HCT116 (cell line): ENCODE measurements at regions not wholly inside any gene's neighbourhood (a gene's known extent, or its start where the extent isn't known, plus 50 kb on each side); places are given as distances from the start of the nearest gene placed in this dataset.

Experiments used
- ATAC-seq: fragments of 200-7000 bp; cut with Tn5 transposase; 2 replicates; pipeline ENCODE4 v1.9.1; 2020; ENCODE audit warnings: mild to moderate bottlenecking, moderate library complexity
- BruUV-seq: library from RNA; stranded (reverse); fragments of 400-500 nt; replicated peaks from 2 replicates; lab custom pipeline; 2021; lab: Mats Ljungman, UMichigan
- CTCF ChIA-PET: fragments of 300-600 bp; sonication (Branson Sonifier 250); formaldehyde crosslinking; loops from one replicate; lab custom pipeline; 2021; ENCODE audit warnings: antibody characterized with exemption; lab: Charles Lee
- POLR2A ChIA-PET: fragments of 300-600, 350-600 bp; sonication (Branson Sonifier 250); formaldehyde crosslinking; loops from one replicate; lab custom pipeline; 2021; ENCODE audit warnings: antibody characterized with exemption; lab: Charles Lee
- RAD21 ChIA-PET, 2 experiments: fragments of 300-600 bp; sonication (Branson Sonifier 250); formaldehyde crosslinking; loops; one replicate each; lab custom pipeline; 2023; ENCODE audit warnings: low total read pairs in 2 of 2; ENCODE audit not compliant: uncharacterized antibody in 2 of 2, unreplicated experiment in 2 of 2, low non-redundant PET in 1 of 2; lab: Charles Lee
- DNase-seq: peaks from one replicate; pipeline ENCODE4 v3.0.0-alpha.2; 2010; ENCODE audit warnings: low read depth, low spot score
- H2AFZ ChIP-seq: fragments of 200-600 bp; shearing (Covaris generic), sonication (generic); 2 replicates; pipeline ENCODE4 v1.6.1; 2017; ENCODE audit warnings: low read depth, mixed run types, mixed read lengths, antibody characterized with exemption, low read length; ENCODE audit not compliant: poor library complexity, severe bottlenecking
- H3K27ac ChIP-seq: 2 replicates; pipeline ENCODE4 v1.5.1; 2012; ENCODE audit warnings: low read depth, low read length
- H3K27me3 ChIP-seq: fragments of 200-600 bp; sonication (generic); 2 replicates; pipeline ENCODE4 v1.6.1; 2016; ENCODE audit warnings: mixed run types, low read length, mixed read lengths; ENCODE audit not compliant: insufficient read depth
- H3K36me3 ChIP-seq, 2 experiments: fragments of 200-500 bp in 1 of 2; fragments of 200-600 bp in 1 of 2; sonication (Bioruptor generic) in 1 of 2; sonication (generic) in 1 of 2; 2 replicates each; pipeline versions ENCODE4 v1.5.1 to v1.6.1; 2014 to 2016; ENCODE audit warnings: low read length in 2 of 2, inconsistent platforms in 1 of 2, mixed read lengths in 1 of 2, mixed run types in 1 of 2; ENCODE audit not compliant: insufficient read depth in 2 of 2, control insufficient read depth in 1 of 2
- H3K4me1 ChIP-seq, 2 experiments: fragments of 200-600 bp in 1 of 2; sonication (generic) in 1 of 2; 2 replicates each; pipeline versions ENCODE4 v1.5.1 to v1.6.1; 2012 to 2017; ENCODE audit warnings: low read length in 2 of 2, inconsistent platforms in 1 of 2, mild to moderate bottlenecking in 1 of 2, mixed read lengths in 1 of 2, mixed run types in 1 of 2, moderate library complexity in 1 of 2; ENCODE audit not compliant: insufficient read depth in 2 of 2, control insufficient read depth in 1 of 2
- H3K4me2 ChIP-seq: fragments of 200-600 bp; sonication (generic); 2 replicates; pipeline ENCODE4 v1.6.1; 2017; ENCODE audit warnings: mixed run types, low read length, mixed read lengths
- H3K4me3 ChIP-seq, 2 experiments: fragments of 200-600 bp in 1 of 2; sonication (generic) in 1 of 2; replicated peaks in 1 of 2; 2 replicates each; pipeline ENCODE4 v1.5.1; 2011 to 2016; ENCODE audit warnings: low read length in 2 of 2, control low read depth in 1 of 2, low read depth in 1 of 2, mild to moderate bottlenecking in 1 of 2, mixed read lengths in 1 of 2, mixed run types in 1 of 2
- H3K79me2 ChIP-seq: fragments of 200-600 bp; sonication (generic); 2 replicates; pipeline ENCODE4 v1.6.1; 2017; ENCODE audit warnings: mild to moderate bottlenecking, mixed run types, low read length, moderate library complexity, mixed read lengths; ENCODE audit not compliant: insufficient read depth
- H3K9ac ChIP-seq: fragments of 200-600 bp; sonication (generic); 2 replicates; pipeline ENCODE4 v1.6.1; 2016; ENCODE audit warnings: low read length, mixed read lengths
- H3K9me2 ChIP-seq: fragments of 200-600 bp; sonication (generic), shearing (Covaris generic); 2 replicates; pipeline ENCODE4 v1.6.1; 2017; ENCODE audit warnings: mixed run types, mild to moderate bottlenecking, moderate library complexity; ENCODE audit not compliant: insufficient read depth
- H3K9me3 ChIP-seq, 2 experiments: fragments of 200-500 bp in 1 of 2; fragments of 200-600 bp in 1 of 2; sonication (Bioruptor generic) in 1 of 2; sonication (generic) in 1 of 2; 2 replicates each; pipeline ENCODE4 v1.6.1; 2014 to 2017; ENCODE audit warnings: low read length in 2 of 2, mixed read lengths in 2 of 2, inconsistent platforms in 1 of 2, low read depth in 1 of 2, mild to moderate bottlenecking in 1 of 2, mixed run types in 1 of 2, moderate library complexity in 1 of 2; ENCODE audit not compliant: control insufficient read depth in 1 of 2, insufficient read depth in 1 of 2
- H4K20me1 ChIP-seq: fragments of 200-600 bp; sonication (generic), shearing (Covaris generic); 2 replicates; pipeline ENCODE4 v1.6.1; 2017; ENCODE audit warnings: mixed run types, mild to moderate bottlenecking, moderate library complexity; ENCODE audit not compliant: insufficient read depth
- FOSL1 ChIP-seq: IDR thresholded peaks from 2 replicates; pipeline ENCODE4 v1.6.1; 2012; ENCODE audit warnings: low read depth
- POLR2A ChIP-seq: IDR thresholded peaks from 2 replicates; pipeline ENCODE4 v1.7.0; 2011; ENCODE audit warnings: borderline replicate concordance; ENCODE audit not compliant: insufficient read depth, insufficient read length; ENCODE audit errors: extremely low read depth
- SIN3A ChIP-seq: IDR thresholded peaks from 2 replicates; pipeline ENCODE4 v1.6.1; 2012; ENCODE audit warnings: low read depth
- TCF7L2 ChIP-seq: IDR thresholded peaks from 2 replicates; pipeline ENCODE4 v1.7.0; 2011; ENCODE audit warnings: borderline replicate concordance, inconsistent platforms; ENCODE audit not compliant: insufficient read depth, insufficient read length; ENCODE audit errors: extremely low read depth
- ZBTB33 ChIP-seq: IDR thresholded peaks from 2 replicates; pipeline ENCODE4 v1.6.1; 2011; ENCODE audit warnings: mild to moderate bottlenecking, low read length, moderate library complexity; ENCODE audit not compliant: insufficient replicate concordance; ENCODE audit errors: extremely low read depth
- ZFX ChIP-seq: fragments of 450-650 bp; IDR thresholded peaks from 2 replicates; pipeline ENCODE4 v1.6.1; 2017
- intact Hi-C: fragments of 100-400 bp; cut with micrococcal nuclease; formaldehyde crosslinking; loops from 2 replicates; pipeline ENCODE4 v1.10.0; 2022
- TF ChIP-seq, protein P1 (sequence below), 3 experiments: fragments of 200-600 bp in 1 of 3; sonication (generic) in 1 of 3; IDR thresholded peaks in 2 of 3; conservative IDR thresholded peaks in 1 of 3; 2 replicates each; pipeline ENCODE4 v1.5.1; 2012 to 2017; ENCODE audit warnings: low read depth in 2 of 3, low read length in 2 of 3, antibody characterized with exemption in 1 of 3, borderline replicate concordance in 1 of 3, control low read depth in 1 of 3, mild to moderate bottlenecking in 1 of 3, mixed read lengths in 1 of 3, mixed run types in 1 of 3, moderate library complexity in 1 of 3; ENCODE audit not compliant: insufficient read depth in 1 of 3
- TF ChIP-seq, protein P2 (sequence below): IDR thresholded peaks from 2 replicates; pipeline ENCODE4 v1.6.1; 2012; ENCODE audit warnings: low read depth
- TF ChIP-seq, protein P3 (sequence below): IDR thresholded peaks from 2 replicates; pipeline ENCODE4 v1.6.1; 2012

DNA sequence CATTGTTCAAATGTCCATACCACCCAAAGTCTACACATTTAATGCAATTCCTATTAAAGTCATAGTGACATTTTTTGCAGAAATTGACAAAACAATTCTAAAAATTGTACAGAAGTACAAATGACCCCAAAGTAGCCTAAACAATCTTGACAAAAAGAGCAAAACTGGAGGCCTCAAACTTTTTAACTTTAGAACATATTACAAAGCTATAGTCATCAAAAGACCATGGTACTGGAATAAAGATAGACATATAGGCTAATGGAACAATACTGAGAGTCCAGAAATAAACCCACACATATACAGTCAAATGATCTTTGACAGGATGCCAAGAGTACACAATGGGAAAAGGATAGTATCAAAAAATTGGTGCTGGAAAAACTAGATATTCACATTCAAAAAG lies 213.2 kb upstream of the SAMSN1 start:
- no peak overlapping the region for H3K9ac ChIP-seq
- H3K9me3 ChIP-seq, result no peaks in the 10 kb centered on the region
- intact Hi-C loops, result no loop called here
- RAD21 ChIA-PET, result no interaction called here
- H3K27ac ChIP-seq, result no peak overlapping the region
- POLR2A ChIA-PET, result no interaction called here
- TF ChIP-seq, protein P1, sequence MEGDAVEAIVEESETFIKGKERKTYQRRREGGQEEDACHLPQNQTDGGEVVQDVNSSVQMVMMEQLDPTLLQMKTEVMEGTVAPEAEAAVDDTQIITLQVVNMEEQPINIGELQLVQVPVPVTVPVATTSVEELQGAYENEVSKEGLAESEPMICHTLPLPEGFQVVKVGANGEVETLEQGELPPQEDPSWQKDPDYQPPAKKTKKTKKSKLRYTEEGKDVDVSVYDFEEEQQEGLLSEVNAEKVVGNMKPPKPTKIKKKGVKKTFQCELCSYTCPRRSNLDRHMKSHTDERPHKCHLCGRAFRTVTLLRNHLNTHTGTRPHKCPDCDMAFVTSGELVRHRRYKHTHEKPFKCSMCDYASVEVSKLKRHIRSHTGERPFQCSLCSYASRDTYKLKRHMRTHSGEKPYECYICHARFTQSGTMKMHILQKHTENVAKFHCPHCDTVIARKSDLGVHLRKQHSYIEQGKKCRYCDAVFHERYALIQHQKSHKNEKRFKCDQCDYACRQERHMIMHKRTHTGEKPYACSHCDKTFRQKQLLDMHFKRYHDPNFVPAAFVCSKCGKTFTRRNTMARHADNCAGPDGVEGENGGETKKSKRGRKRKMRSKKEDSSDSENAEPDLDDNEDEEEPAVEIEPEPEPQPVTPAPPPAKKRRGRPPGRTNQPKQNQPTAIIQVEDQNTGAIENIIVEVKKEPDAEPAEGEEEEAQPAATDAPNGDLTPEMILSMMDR (IDR thresholded peaks at IDR 0.05 in 2 of 3, conservative IDR thresholded peaks at IDR 0.05 in 1 of 3; ENCODE audit: borderline replicate concordance in 1 of 3, insufficient read depth in 1 of 3, low read depth in 2 of 3, low read length in 2 of 3), result no peak
- TF ChIP-seq FOSL1 (no peak), ZBTB33 (no peak), POLR2A (no peak), SIN3A (no peak), ZFX (no peak), TCF7L2 (no peak)
- TF ChIP-seq, protein P2, sequence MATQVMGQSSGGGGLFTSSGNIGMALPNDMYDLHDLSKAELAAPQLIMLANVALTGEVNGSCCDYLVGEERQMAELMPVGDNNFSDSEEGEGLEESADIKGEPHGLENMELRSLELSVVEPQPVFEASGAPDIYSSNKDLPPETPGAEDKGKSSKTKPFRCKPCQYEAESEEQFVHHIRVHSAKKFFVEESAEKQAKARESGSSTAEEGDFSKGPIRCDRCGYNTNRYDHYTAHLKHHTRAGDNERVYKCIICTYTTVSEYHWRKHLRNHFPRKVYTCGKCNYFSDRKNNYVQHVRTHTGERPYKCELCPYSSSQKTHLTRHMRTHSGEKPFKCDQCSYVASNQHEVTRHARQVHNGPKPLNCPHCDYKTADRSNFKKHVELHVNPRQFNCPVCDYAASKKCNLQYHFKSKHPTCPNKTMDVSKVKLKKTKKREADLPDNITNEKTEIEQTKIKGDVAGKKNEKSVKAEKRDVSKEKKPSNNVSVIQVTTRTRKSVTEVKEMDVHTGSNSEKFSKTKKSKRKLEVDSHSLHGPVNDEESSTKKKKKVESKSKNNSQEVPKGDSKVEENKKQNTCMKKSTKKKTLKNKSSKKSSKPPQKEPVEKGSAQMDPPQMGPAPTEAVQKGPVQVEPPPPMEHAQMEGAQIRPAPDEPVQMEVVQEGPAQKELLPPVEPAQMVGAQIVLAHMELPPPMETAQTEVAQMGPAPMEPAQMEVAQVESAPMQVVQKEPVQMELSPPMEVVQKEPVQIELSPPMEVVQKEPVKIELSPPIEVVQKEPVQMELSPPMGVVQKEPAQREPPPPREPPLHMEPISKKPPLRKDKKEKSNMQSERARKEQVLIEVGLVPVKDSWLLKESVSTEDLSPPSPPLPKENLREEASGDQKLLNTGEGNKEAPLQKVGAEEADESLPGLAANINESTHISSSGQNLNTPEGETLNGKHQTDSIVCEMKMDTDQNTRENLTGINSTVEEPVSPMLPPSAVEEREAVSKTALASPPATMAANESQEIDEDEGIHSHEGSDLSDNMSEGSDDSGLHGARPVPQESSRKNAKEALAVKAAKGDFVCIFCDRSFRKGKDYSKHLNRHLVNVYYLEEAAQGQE, result no peak
- TF ChIP-seq, protein P3, sequence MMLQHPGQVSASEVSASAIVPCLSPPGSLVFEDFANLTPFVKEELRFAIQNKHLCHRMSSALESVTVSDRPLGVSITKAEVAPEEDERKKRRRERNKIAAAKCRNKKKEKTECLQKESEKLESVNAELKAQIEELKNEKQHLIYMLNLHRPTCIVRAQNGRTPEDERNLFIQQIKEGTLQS, result no peak
- no peak for ATAC-seq
- no peaks in the 10 kb centered on the region for H3K27me3 ChIP-seq
- H3K9me2 ChIP-seq, result no peaks in the 10 kb centered on the region
- DNase-seq, result no peak
- H3K4me2 ChIP-seq, result no peak overlapping the region
- H3K36me3 ChIP-seq, result no peaks in the 10 kb centered on the region
- H3K4me3 ChIP-seq, result no peak overlapping the region
- H4K20me1 ChIP-seq, result no peaks in the 10 kb centered on the region
- BruUV-seq, result no TSS peak
- H3K79me2 ChIP-seq, result no peaks in the 10 kb centered on the region
- CTCF ChIA-PET, result no interaction called here
- no peak overlapping the region for H2AFZ ChIP-seq
- H3K4me1 ChIP-seq, result no peaks in the 10 kb centered on the region
